HAP-1 (cell line): ENCODE measurements at regions not wholly inside any gene's neighbourhood (a gene's known extent, or its start where the extent isn't known, plus 50 kb on each side); places are given as distances from the start of the nearest gene placed in this dataset.

ENCODE experiments used
- DNase-seq, 2 experiments: peaks; one replicate each; pipeline ENCODE4 v3.0.0-alpha.2; 2016 to 2020; ENCODE audit warnings: low spot score in 2 of 2
- H3K27me3 ChIP-seq: fragments of 250-450 bp; sonication (Bioruptor Pico); 2 replicates; pipeline ENCODE4 v1.5.1; 2020; ENCODE audit warnings: low read depth, mild to moderate bottlenecking, moderate library complexity
- H3K36me3 ChIP-seq: fragments of 250-450 bp; sonication (Bioruptor Pico); replicated peaks from 2 replicates; pipeline ENCODE4 v1.5.1; 2020; ENCODE audit warnings: mild to moderate bottlenecking
- H3K4me1 ChIP-seq: fragments of 250-450 bp; sonication (Bioruptor Pico); 2 replicates; pipeline ENCODE4 v1.5.1; 2020; ENCODE audit warnings: mild to moderate bottlenecking
- H3K4me3 ChIP-seq: fragments of 250-450 bp; sonication (Bioruptor Pico); 2 replicates; pipeline ENCODE4 v1.5.1; 2020; ENCODE audit warnings: mild to moderate bottlenecking, moderate library complexity
- H3K9me3 ChIP-seq: fragments of 250-450 bp; sonication (Bioruptor Pico); 2 replicates; pipeline ENCODE4 v1.5.1; 2020; ENCODE audit warnings: mild to moderate bottlenecking, moderate library complexity
- in situ Hi-C: fragments of 300-500 bp; cut with MboI; formaldehyde crosslinking; loops from 3 replicates; pipeline ENCODE4 v1.14.3; 2020; ENCODE audit warnings: low sequenced_read_pairs, inconsistent platforms, mixed read lengths

DNA sequence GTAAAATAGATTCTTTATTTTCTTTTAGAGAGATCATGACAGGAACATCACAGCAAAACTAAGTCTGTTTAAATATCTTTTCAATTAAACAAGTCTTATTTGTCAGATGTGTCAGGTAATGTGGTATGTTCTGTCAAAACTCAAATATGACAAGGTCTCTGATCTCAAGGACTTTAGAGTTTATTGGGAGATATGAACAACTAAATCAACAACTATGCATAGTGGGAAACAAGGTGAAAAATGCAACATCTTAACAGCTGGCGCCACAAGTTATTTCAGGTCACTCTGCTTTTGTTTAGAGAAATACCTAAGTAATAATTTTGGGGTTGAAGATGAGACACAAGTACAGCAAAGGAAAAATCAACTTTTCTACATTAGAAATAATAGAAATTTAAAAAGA, 779.4 kb upstream of the ADGRL4 start:
- in situ Hi-C loops, result no loop called here
- Histone ChIP-seq H3K4me1 (no peaks in the 10 kb centered on the region), H3K4me3 (no peak overlapping the region), H3K9me3 (no peaks in the 10 kb centered on the region), H3K36me3 (no peaks in the 10 kb centered on the region), H3K27me3 (no peaks in the 10 kb centered on the region)
- no peak for DNase-seq

DNA sequence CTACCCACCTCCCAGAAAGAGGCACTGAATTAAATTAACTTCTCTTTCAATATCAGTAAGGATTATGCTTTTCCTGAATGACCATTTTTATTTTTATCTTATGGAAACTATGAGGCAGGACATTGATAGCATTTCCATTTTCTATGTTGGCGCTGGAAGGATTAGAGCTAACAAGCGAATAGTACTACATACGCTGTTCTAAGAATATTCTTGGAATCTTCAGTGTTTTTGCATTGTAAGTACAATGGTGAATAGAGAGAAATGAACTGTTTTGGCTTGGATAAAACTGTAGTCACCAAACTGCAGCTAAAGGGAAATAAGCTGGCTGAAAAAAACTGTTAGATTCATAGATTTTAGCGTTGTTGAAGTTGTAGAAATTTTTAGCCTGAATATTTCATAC, 779.0 kb upstream of the ADGRL4 start:
- no peak overlapping the region for H3K4me3 ChIP-seq
- DNase-seq, result no peak
- H3K27me3 ChIP-seq, result no peaks in the 10 kb centered on the region
- H3K36me3 ChIP-seq, result no peaks in the 10 kb centered on the region
- H3K4me1 ChIP-seq, result no peaks in the 10 kb centered on the region
- no peaks in the 10 kb centered on the region for H3K9me3 ChIP-seq
- in situ Hi-C loops, result no loop called here

DNA sequence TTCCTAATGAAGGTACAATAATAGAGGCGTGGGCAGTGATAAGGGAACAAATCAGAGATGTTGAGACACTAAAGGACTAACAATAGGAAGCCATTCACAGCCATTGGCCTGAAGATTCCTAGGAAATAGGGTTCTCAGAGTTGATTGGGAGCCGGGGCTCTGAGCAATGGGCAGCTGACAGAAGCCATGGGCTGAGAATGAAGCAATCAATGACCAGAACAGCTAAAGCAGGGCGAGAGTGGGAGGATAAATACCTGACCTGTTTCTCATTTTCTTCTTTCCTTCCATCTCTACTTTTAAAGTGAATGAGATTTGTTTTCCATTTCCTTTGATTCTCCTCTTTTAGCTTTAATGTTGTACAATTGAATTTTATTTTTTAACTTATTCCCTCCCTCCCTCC, 774.7 kb upstream of the ADGRL4 start:
- no peaks in the 10 kb centered on the region for H3K4me1 ChIP-seq
- no peak overlapping the region for H3K4me3 ChIP-seq
- no peaks in the 10 kb centered on the region for H3K36me3 ChIP-seq
- DNase-seq, result no peak
- no peaks in the 10 kb centered on the region for H3K9me3 ChIP-seq
- H3K27me3 ChIP-seq, result no peaks in the 10 kb centered on the region
- in situ Hi-C loops, result no loop called here

DNA sequence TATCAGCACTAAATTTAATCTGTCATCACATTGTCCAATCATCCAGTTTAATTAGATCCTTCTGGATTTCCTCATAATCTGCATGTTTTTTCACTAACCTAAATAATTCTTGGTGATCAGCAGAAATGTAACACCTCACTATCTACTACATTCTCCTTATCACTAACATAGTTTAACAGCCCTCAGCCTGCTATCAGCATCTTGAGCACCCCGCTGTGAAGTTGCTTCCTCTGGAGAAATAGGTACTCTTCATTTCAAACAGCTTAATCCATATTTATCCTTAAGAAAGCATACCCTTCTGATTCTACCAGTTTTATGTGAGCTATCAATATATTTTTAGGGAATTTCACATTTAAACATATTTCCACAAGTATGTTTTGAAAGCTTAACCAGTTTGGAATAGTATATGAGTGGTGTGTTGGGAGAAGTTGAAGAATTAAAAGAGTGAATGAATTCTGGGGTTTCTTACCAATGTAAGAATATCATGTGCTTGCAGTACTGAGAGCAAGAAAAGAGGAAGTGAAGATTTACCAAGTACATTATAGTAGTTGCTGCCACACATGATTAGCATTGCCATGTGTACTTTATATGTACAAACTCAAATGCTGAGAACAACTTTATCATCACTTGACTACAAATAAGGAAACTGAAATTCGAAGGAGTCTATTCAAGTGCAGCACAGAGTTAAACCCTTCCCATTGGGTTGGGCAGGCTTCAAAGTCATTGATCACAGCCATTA, 771.1 kb upstream of the ADGRL4 start:
- Histone ChIP-seq H3K27me3 (no peaks in the 10 kb centered on the region), H3K36me3 (no peaks in the 10 kb centered on the region), H3K4me1 (no peaks in the 10 kb centered on the region), H3K9me3 (no peaks in the 10 kb centered on the region), H3K4me3 (no peak overlapping the region)
- in situ Hi-C loops, result no loop called here
- no peak for DNase-seq

DNA sequence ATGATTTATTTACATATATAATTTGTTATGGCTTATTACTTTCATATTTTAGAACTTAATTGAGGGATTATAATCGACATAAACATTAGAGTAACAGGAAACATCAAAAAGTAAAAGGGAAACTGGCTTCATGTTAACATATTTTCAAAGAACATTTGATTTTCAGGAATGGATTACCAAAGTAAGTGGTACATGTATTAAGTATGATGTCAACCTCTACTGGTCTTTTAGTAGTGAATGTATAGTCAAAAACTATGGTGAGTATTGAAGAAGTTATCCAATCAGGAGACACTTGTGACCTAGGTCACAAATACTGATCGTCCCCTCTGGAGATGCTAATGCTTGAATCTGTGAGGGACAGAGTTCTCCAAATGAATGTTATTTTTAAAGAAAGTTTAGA, 768.9 kb upstream of the ADGRL4 start:
- in situ Hi-C loops, result no loop called here
- Histone ChIP-seq H3K9me3 (no peaks in the 10 kb centered on the region), H3K27me3 (no peaks in the 10 kb centered on the region), H3K4me1 (no peaks in the 10 kb centered on the region), H3K36me3 (no peaks in the 10 kb centered on the region), H3K4me3 (no peak overlapping the region)
- DNase-seq, result no peak

DNA sequence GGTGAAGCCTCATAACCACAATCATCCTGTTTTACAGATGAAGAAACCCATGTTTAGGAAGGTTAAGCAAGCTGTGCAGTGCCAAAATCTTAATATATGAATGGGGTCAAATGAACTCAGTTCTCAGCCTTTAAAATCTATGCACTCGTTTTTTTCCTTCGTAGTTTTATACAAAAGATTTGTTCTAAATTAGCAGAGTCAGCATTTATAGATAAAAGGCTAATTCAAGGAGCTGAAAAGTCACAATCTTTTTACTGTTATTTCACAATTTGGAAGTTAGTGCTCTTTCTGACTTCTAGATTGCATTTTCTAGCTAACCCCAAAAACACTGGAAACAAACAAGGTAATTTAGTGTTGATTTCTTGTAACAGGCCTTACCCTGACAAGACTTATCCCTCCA, 766.9 kb upstream of the ADGRL4 start:
- Histone ChIP-seq H3K4me1 (no peaks in the 10 kb centered on the region), H3K27me3 (no peaks in the 10 kb centered on the region), H3K9me3 (no peaks in the 10 kb centered on the region), H3K4me3 (no peak overlapping the region), H3K36me3 (no peaks in the 10 kb centered on the region)
- in situ Hi-C loops, result no loop called here
- DNase-seq, result no peak

DNA sequence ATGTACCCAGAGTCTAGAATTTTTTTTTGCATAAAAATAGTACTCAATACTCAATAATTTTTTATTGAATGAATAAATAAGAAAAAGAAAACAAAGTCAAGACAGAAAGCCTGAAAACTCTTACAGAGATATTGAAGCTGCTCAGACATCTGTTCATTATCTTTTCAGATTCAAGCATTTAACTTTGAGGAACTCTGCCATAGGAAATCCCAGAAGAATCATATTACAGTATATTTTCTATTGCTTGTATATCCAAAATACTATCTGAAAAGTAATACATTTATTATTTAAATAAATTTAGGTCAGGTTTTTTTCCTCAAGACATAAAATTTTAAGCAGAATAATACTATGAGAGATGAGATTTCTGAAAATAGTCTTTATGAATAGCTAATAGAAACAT, 755.9 kb upstream of the ADGRL4 start:
- DNase-seq, result no peak
- H3K9me3 ChIP-seq, result no peaks in the 10 kb centered on the region
- H3K27me3 ChIP-seq, result no peaks in the 10 kb centered on the region
- no peaks in the 10 kb centered on the region for H3K36me3 ChIP-seq
- H3K4me1 ChIP-seq, result no peaks in the 10 kb centered on the region
- in situ Hi-C loops, result no loop called here
- H3K4me3 ChIP-seq, result no peak overlapping the region

DNA sequence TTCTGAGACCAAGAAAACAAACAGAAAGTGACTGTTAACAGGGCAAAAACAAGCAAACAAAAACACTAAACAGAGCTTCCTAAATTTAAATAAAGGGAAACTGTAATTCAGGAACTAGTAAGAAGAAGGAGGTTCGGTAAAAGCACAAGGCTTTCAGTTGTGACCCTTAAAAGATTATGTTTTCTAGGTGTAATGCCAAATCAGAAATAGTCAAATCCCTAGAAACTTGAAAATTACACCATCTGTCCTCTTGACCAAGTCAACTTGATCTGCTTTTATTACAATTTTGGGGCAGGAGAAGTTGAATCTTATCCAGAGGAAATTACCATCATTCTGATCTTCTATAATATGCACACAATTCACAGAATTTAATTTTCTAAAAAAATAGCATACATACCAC, 754.0 kb upstream of the ADGRL4 start:
- H3K4me3 ChIP-seq, result no peak overlapping the region
- no peak for DNase-seq
- no peaks in the 10 kb centered on the region for H3K4me1 ChIP-seq
- no peaks in the 10 kb centered on the region for H3K36me3 ChIP-seq
- no peaks in the 10 kb centered on the region for H3K9me3 ChIP-seq
- no peaks in the 10 kb centered on the region for H3K27me3 ChIP-seq
- in situ Hi-C loops, result no loop called here

DNA sequence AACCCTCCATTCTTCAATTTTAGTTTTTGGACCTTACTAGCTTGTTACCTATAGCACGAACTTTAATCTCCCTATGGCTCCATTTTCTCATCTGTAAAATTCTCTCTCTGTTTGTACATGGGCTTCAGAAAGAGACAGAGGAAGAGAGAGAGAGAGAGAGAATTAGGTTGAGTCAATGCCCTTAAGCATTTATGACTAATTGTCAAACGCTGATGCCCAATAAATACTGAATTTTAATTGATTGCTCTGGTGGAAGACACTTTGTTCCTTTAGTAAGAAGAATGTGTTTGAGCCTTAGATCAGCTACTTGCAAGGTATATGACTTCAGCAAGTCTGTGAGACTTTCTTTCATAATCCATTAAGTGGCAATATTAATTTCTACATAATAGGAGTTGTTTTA, 743.1 kb upstream of the ADGRL4 start:
- DNase-seq, result no peak
- Histone ChIP-seq H3K9me3 (no peaks in the 10 kb centered on the region), H3K4me3 (no peak overlapping the region), H3K4me1 (no peaks in the 10 kb centered on the region), H3K36me3 (no peaks in the 10 kb centered on the region), H3K27me3 (no peaks in the 10 kb centered on the region)
- in situ Hi-C loops, result no loop called here

DNA sequence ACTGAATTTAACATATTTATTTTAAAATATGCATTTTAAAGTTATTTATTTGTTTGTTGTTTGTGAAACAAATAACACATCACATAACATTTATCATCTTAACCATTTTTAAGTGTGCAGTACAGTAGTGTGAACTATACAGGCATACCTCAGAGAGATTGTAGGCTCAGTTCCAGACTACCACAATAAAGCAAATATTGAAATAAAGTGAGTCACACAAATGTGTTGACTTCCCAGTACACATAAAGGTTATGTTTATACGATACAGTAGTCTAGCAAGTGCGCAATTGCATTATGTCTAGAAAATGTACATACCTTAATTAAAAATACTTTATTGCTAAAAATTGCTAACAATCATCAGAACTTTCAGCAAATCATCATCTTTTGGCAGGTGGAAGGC, 739.4 kb upstream of the ADGRL4 start:
- Histone ChIP-seq H3K4me1 (no peaks in the 10 kb centered on the region), H3K4me3 (no peak overlapping the region), H3K9me3 (no peaks in the 10 kb centered on the region), H3K36me3 (no peaks in the 10 kb centered on the region), H3K27me3 (no peaks in the 10 kb centered on the region)
- in situ Hi-C loops, result no loop called here
- DNase-seq, result no peak

DNA sequence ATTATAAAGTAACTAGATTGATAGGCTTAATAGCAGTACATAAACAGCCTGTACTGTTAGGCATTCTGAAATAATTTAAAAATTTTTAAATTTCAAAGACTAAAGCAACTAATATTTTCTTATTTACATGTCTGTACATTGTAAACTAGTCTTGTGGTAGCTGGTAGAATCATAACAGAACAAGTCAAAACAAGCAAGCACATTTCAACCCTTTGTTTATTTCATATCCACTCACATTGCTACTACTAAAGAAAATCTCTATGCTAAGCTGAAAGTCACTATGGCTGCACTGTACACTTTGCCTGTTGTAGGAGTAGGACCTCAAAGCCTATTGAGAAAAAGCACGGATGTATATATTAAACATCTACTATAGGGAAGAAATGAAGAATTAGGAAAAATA, 738.2 kb upstream of the ADGRL4 start:
- DNase-seq, result no peak
- Histone ChIP-seq H3K4me3 (no peak overlapping the region), H3K4me1 (no peaks in the 10 kb centered on the region), H3K27me3 (no peaks in the 10 kb centered on the region), H3K9me3 (no peaks in the 10 kb centered on the region), H3K36me3 (no peaks in the 10 kb centered on the region)
- in situ Hi-C loops, result no loop called here

DNA sequence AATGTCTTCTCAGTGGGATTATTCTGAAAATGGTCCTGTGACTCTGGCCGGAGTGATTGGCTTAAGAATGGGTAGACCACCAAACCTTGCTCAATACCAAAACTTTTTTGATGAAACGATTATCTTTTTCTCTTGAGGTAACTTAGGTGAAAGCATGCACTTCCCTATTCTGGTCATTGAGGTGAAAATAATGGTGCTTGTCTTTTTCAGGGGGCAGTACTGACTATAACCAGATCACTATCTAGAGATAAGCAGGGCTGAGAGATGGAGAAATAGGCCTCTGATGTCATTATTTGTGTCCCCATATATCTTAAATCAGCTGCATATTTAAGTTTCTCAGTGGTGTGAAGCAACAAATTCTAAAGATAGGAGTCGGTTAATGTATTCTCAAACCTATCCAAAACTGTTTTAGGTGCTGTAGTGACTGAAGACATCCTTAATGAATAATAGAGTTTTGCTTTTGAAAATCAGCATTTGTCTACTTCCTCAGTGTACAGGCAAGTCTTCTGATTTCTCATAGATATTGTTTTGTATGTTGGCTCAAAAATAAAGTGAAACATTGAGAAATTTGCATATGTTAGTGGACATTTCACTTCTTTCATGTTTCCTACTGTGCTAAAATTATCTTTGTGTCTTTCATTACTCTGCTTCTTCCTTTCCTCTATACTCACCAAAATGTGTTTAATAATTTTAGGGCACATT, 735.3 kb upstream of the ADGRL4 start:
- H3K4me1 ChIP-seq, result no peaks in the 10 kb centered on the region
- H3K9me3 ChIP-seq, result no peaks in the 10 kb centered on the region
- H3K36me3 ChIP-seq, result no peaks in the 10 kb centered on the region
- in situ Hi-C loops, result no loop called here
- H3K27me3 ChIP-seq, result no peaks in the 10 kb centered on the region
- no peak for DNase-seq
- no peak overlapping the region for H3K4me3 ChIP-seq

DNA sequence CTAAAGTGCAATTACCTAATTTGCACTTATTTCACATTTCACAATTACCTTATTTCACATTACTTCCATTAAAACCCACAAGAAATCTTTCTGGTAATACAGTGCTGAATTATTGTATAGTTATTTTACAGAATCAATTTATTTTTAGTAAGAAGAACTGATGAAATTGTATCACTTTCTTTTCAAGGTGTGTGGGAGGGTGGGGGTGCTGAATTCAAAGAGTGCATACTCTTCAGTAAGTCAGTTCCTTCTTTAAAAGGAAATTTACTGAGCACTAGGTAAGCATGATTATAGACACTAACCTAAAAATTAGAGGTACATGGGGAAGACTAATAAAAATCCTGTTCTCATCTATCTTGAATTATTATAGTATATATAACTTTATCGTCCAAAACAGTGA, 731.6 kb upstream of the ADGRL4 start:
- no peaks in the 10 kb centered on the region for H3K9me3 ChIP-seq
- no peaks in the 10 kb centered on the region for H3K36me3 ChIP-seq
- H3K4me3 ChIP-seq, result no peak overlapping the region
- H3K27me3 ChIP-seq, result no peaks in the 10 kb centered on the region
- H3K4me1 ChIP-seq, result no peaks in the 10 kb centered on the region
- DNase-seq, result no peak
- in situ Hi-C loops, result no loop called here

DNA sequence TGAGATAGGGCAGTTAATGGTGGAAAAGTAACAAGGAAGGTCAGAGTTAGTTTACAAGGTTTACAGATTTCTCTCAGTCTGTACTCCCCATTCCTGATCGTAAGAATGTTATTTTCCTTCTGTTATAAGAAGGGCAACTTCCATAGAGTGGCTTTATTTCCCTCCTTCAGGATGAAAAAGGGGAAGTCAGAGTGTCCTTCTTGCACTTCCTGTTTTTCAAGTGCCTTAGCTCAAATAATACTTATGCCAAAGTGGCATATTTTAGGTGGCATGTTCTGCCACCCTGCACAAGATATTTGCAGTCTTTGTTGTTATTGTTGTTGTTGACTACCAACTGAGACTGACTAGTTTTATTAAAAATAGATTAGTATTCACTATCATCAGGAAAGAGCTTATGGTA, 730.7 kb upstream of the ADGRL4 start:
- Histone ChIP-seq H3K4me1 (no peaks in the 10 kb centered on the region), H3K4me3 (no peak overlapping the region), H3K36me3 (no peaks in the 10 kb centered on the region), H3K9me3 (no peaks in the 10 kb centered on the region), H3K27me3 (no peaks in the 10 kb centered on the region)
- in situ Hi-C loops, result no loop called here
- DNase-seq, result no peak

DNA sequence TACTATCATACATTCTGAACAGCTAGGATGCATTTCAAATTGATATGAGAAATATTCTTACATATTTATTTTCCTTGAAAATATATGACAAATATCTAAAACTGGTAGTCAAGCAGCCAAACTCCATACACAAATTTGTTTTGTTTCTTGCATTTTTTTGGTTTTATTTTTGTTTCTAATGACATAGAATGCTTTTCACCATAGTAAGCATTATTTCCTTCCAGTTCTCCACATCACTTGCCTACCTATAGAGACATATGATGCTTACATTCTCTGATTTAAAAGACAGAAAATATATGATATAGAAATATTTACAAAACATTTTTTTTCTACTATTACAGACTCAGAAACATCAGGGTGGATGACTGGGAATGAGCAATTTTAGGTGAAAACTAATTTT, 726.4 kb upstream of the ADGRL4 start:
- in situ Hi-C loops, result no loop called here
- Histone ChIP-seq H3K4me3 (no peak overlapping the region), H3K27me3 (no peaks in the 10 kb centered on the region), H3K36me3 (no peaks in the 10 kb centered on the region), H3K4me1 (no peaks in the 10 kb centered on the region), H3K9me3 (no peaks in the 10 kb centered on the region)
- no peak for DNase-seq
